SIG-M5 treated with dmso at 0.1 percent for 504 hours (cell line): ENCODE measurements at regions not wholly inside any gene's neighbourhood (a gene's known extent, or its start where the extent isn't known, plus 50 kb on each side); places are given as distances from the start of the nearest gene placed in this dataset.
"Not testable (repeated sequence)": the region's sequence is repeated elsewhere in the genome, so short reads cannot be mapped to it uniquely, and the experiment has no call there.

Experiments
- DNase-seq: peaks from one replicate; lab custom pipeline; 2025; ENCODE audit not compliant: unreplicated experiment; lab: John Stamatoyannopoulos, UW

- DNase-seq: no peak
These were observed 147.4 kb downstream of the ABHD5 start for GRCh38 chr3:43838009-43838758.

- no peak for DNase-seq
These were observed 148.1 kb downstream of the ABHD5 start for GRCh38 chr3:43838877-43839276.

GRCh38 chr3:43843386-43843785 is 152.6 kb downstream of the ABHD5 start:
- no peak for DNase-seq

- DNase-seq: no peak
These were observed 154.0 kb downstream of the ABHD5 start for GRCh38 chr3:43844757-43845156.

- DNase-seq: not testable (repeated sequence)
These were observed 154.8 kb downstream of the ABHD5 start for GRCh38 chr3:43845553-43845952.

- no peak for DNase-seq
These were observed 161.3 kb downstream of the ABHD5 start for GRCh38 chr3:43852066-43852465.

- DNase-seq: no peak
These were observed 163.5 kb downstream of the ABHD5 start for GRCh38 chr3:43854283-43854682.

GRCh38 chr3:43854916-43855315 is 164.2 kb downstream of the ABHD5 start:
- no peak for DNase-seq

GRCh38 chr3:43855674-43856299 is 165.0 kb downstream of the ABHD5 start:
- DNase-seq: peak; percentile 50

- DNase-seq: no peak
These were observed 165.6 kb downstream of the ABHD5 start for GRCh38 chr3:43856351-43856750.

- DNase-seq: no peak
These were observed 166.0 kb downstream of the ABHD5 start for GRCh38 chr3:43856761-43857160.

GRCh38 chr3:43857361-43858293 is 166.9 kb downstream of the ABHD5 start:
- no peak for DNase-seq

GRCh38 chr3:43858294-43858701 is 167.6 kb downstream of the ABHD5 start:
- no peak for DNase-seq

GRCh38 chr3:43859766-43860165 is 169.0 kb downstream of the ABHD5 start:
- DNase-seq: no peak

- no peak for DNase-seq
These were observed 170.9 kb downstream of the ABHD5 start for GRCh38 chr3:43861635-43862034.

GRCh38 chr3:43862470-43862869 is 171.7 kb downstream of the ABHD5 start:
- DNase-seq: no peak

GRCh38 chr3:43862992-43863805 is 172.5 kb downstream of the ABHD5 start:
- no peak for DNase-seq

- DNase-seq: no peak
These were observed 173.5 kb downstream of the ABHD5 start for GRCh38 chr3:43863966-43864933.

- DNase-seq: no peak
These were observed 174.6 kb downstream of the ABHD5 start for GRCh38 chr3:43865351-43865750.
